ENCODE measurements at regions not wholly inside any gene's neighbourhood (a gene's known extent, or its start where the extent isn't known, plus 50 kb on each side); places are given as distances from the start of the nearest gene placed in this dataset.

- Histone ChIP-seq H3K4me3 (ENCODE audit: low read depth in 1 of 3, low read length in 3 of 3) (no peak overlapping the region), H3K9me3 (ENCODE audit: control insufficient read depth in 4 of 4, low read length in 3 of 4) (no peaks in the 10 kb centered on the region), H3K27ac (ENCODE audit: low read depth in 1 of 2, low read length in 2 of 2) (no peak overlapping the region), H3K9ac (ENCODE audit: low read depth in 1 of 2, low read length in 2 of 2) (no peak overlapping the region), H3K27me3 (ENCODE audit: control insufficient read depth in 4 of 4, insufficient read depth in 4 of 4, low read length in 3 of 4) (no peaks in the 10 kb centered on the region), H3K4me1 (ENCODE audit: control insufficient read depth in 4 of 4, insufficient read depth in 4 of 4, low read length in 3 of 4) (peaks cover 1 to 28% (median 20%) of the 10 kb centered on the region in 4 donors), H3K36me3 (ENCODE audit: control insufficient read depth in 4 of 4, insufficient read depth in 3 of 4, low read depth in 1 of 4, low read length in 3 of 4) (no peaks in the 10 kb centered on the region)
- DNase-seq (ENCODE audit: low spot score) = no peak
- TF ChIP-seq, protein P1, sequence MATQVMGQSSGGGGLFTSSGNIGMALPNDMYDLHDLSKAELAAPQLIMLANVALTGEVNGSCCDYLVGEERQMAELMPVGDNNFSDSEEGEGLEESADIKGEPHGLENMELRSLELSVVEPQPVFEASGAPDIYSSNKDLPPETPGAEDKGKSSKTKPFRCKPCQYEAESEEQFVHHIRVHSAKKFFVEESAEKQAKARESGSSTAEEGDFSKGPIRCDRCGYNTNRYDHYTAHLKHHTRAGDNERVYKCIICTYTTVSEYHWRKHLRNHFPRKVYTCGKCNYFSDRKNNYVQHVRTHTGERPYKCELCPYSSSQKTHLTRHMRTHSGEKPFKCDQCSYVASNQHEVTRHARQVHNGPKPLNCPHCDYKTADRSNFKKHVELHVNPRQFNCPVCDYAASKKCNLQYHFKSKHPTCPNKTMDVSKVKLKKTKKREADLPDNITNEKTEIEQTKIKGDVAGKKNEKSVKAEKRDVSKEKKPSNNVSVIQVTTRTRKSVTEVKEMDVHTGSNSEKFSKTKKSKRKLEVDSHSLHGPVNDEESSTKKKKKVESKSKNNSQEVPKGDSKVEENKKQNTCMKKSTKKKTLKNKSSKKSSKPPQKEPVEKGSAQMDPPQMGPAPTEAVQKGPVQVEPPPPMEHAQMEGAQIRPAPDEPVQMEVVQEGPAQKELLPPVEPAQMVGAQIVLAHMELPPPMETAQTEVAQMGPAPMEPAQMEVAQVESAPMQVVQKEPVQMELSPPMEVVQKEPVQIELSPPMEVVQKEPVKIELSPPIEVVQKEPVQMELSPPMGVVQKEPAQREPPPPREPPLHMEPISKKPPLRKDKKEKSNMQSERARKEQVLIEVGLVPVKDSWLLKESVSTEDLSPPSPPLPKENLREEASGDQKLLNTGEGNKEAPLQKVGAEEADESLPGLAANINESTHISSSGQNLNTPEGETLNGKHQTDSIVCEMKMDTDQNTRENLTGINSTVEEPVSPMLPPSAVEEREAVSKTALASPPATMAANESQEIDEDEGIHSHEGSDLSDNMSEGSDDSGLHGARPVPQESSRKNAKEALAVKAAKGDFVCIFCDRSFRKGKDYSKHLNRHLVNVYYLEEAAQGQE (IDR thresholded peaks at IDR 0.05) = no peak
- TF ChIP-seq MAX (IDR thresholded peaks at IDR 0.05) = no peak
- TF ChIP-seq ATF3 (IDR thresholded peaks at IDR 0.05) = no peak
- no peak for TF ChIP-seq TAF1 (conservative IDR thresholded peaks at IDR 0.05)
- no peak for TF ChIP-seq RXRA (IDR thresholded peaks at IDR 0.05)
- TF ChIP-seq HNF4G (IDR thresholded peaks at IDR 0.05) = no peak
- TF ChIP-seq NR2F2 (IDR thresholded peaks at IDR 0.05) = no peak
- 74% methylated on average over 8 of the region's 8 CpGs for WGBS
Observed at GRCh38 chr20:24106801-24107445, 118.3 kb upstream of the GGTLC1 start.

GRCh38 chr20:24106150-24106800 lies 117.7 kb upstream of the GGTLC1 start:
- TF ChIP-seq SP1 (IDR thresholded peaks at IDR 0.05) (no peak), MAX (IDR thresholded peaks at IDR 0.05) (no peak), JUND (IDR thresholded peaks at IDR 0.05) (no peak), GABPA (IDR thresholded peaks at IDR 0.05 in 1 of 2, conservative IDR thresholded peaks at IDR 0.05 in 1 of 2) (no peak), EGR1 (IDR thresholded peaks at IDR 0.05; ENCODE audit: low read depth in 2 of 2) (no peak), YY1 (IDR thresholded peaks at IDR 0.05) (no peak), FOXA2 (IDR thresholded peaks at IDR 0.05) (no peak), RXRA (IDR thresholded peaks at IDR 0.05) (no peak), RAD21 (IDR thresholded peaks at IDR 0.05) (no peak), HNF4A (conservative IDR thresholded peaks at IDR 0.05) (no peak), TAF1 (conservative IDR thresholded peaks at IDR 0.05) (no peak)
- TF ChIP-seq, protein P2, sequence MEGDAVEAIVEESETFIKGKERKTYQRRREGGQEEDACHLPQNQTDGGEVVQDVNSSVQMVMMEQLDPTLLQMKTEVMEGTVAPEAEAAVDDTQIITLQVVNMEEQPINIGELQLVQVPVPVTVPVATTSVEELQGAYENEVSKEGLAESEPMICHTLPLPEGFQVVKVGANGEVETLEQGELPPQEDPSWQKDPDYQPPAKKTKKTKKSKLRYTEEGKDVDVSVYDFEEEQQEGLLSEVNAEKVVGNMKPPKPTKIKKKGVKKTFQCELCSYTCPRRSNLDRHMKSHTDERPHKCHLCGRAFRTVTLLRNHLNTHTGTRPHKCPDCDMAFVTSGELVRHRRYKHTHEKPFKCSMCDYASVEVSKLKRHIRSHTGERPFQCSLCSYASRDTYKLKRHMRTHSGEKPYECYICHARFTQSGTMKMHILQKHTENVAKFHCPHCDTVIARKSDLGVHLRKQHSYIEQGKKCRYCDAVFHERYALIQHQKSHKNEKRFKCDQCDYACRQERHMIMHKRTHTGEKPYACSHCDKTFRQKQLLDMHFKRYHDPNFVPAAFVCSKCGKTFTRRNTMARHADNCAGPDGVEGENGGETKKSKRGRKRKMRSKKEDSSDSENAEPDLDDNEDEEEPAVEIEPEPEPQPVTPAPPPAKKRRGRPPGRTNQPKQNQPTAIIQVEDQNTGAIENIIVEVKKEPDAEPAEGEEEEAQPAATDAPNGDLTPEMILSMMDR (IDR thresholded peaks at IDR 0.05; ENCODE audit: low read depth, low read length, missing input control) = no peak
- 52% methylated on average over 4 of the region's 4 CpGs for WGBS

More at GRCh38 chr20:24106150-24106800, 117.7 kb upstream of the GGTLC1 start:
- H3K4me1 ChIP-seq (ENCODE audit: control insufficient read depth in 4 of 4, insufficient read depth in 4 of 4, low read length in 3 of 4) = peaks cover 1 to 31% (median 24%) of the 10 kb centered on the region in 4 donors
- H3K36me3 ChIP-seq (ENCODE audit: control insufficient read depth in 4 of 4, insufficient read depth in 3 of 4, low read depth in 1 of 4, low read length in 3 of 4) = no peaks in the 10 kb centered on the region
- no peak for DNase-seq (ENCODE audit: low spot score)
- H3K9me3 ChIP-seq (ENCODE audit: control insufficient read depth in 4 of 4, low read length in 3 of 4) = no peaks in the 10 kb centered on the region
- no peak overlapping the region for H3K9ac ChIP-seq (ENCODE audit: low read depth in 1 of 2, low read length in 2 of 2)
- H3K4me3 ChIP-seq (ENCODE audit: low read depth in 1 of 3, low read length in 3 of 3) = no peak overlapping the region
- no peaks in the 10 kb centered on the region for H3K27me3 ChIP-seq (ENCODE audit: control insufficient read depth in 4 of 4, insufficient read depth in 4 of 4, low read length in 3 of 4)
- H3K27ac ChIP-seq (ENCODE audit: low read depth in 1 of 2, low read length in 2 of 2) = no peak overlapping the region
